Stomach (tissue), 8 donors: ENCODE measurements at regions not wholly inside any gene's neighbourhood (a gene's known extent, or its start where the extent isn't known, plus 50 kb on each side); places are given as distances from the start of the nearest gene placed in this dataset.
A peak's percentile ranks its signal among the peaks of the same experiment; 100 is the strongest.

Experiments used
- DNase-seq, 2 donors: peaks; one replicate each; pipeline versions ENCODE4 v3.0.0 to v3.0.0-alpha.2; 2013 to 2019
- H3K27ac ChIP-seq, 5 donors: fragments of 200-600 bp in 4 of 5; sonication (generic) in 4 of 5; one replicate each; pipeline ENCODE4 v1.5.1; 2013 to 2019; ENCODE audit warnings: mild to moderate bottlenecking in 1 of 5, moderate library complexity in 1 of 5
- H3K27me3 ChIP-seq, 3 donors: fragments of 200-600 bp; sonication (generic); one replicate each; pipeline ENCODE4 v1.5.1; 2017 to 2019; ENCODE audit warnings: mixed run types in 1 of 3
- H3K36me3 ChIP-seq, 4 donors: fragments of 200-600 bp; sonication (generic); 1 replicate in 3 of 4; 2 replicates in 1 of 4; pipeline ENCODE4 v1.5.1; 2016 to 2019
- H3K4me1 ChIP-seq, 4 donors: fragments of 200-600 bp; sonication (generic); one replicate each; pipeline ENCODE4 v1.5.1; 2016 to 2019
- H3K4me3 ChIP-seq, 4 donors: fragments of 200-600 bp; sonication (generic) in 3 of 4; one replicate each; pipeline ENCODE4 v1.5.1; 2016 to 2019; ENCODE audit warnings: mild to moderate bottlenecking in 1 of 4
- H3K9me3 ChIP-seq, 4 donors: fragments of 200-600 bp; sonication (generic); one replicate each; pipeline ENCODE4 v1.5.1; 2016 to 2019
- EP300 ChIP-seq: sonication (generic); formaldehyde crosslinking; IDR thresholded peaks from one replicate; pipeline ENCODE4 v1.6.1; 2017; ENCODE audit warnings: antibody characterized with exemption
- POLR2A ChIP-seq, 4 donors: fragments of 450-650 bp; IDR thresholded peaks; one replicate each; pipeline ENCODE4 v1.6.1; 2016; ENCODE audit warnings: antibody characterized with exemption in 4 of 4, control low read depth in 2 of 4, mild to moderate bottlenecking in 1 of 4, moderate library complexity in 1 of 4
- POLR2AphosphoS5 ChIP-seq, 3 donors: sonication (generic); formaldehyde crosslinking; IDR thresholded peaks; one replicate each; pipeline ENCODE4 v1.6.1; 2016; ENCODE audit warnings: antibody characterized with exemption in 3 of 3
- WGBS, 5 donors: extraction: QIAGEN DNeasy Blood & Tissue Kit in 3 of 5; methylation state at CpG; one replicate each; pipeline versions ENCODE4 v1.1.5 to v1.1.7; 2013 to 2018; 5-methylcytosine and 5-hydroxymethylcytosine counted together
- intact Hi-C: fragments of 100-400 bp; cut with DNase I; formaldehyde crosslinking; loops from one replicate; pipeline ENCODE4 v1.15.1; 2023; ENCODE audit warnings: low total_unique reads
- TF ChIP-seq, protein P1 (sequence below), 7 experiments: fragments of 450-650 bp in 4 of 7; fragments of 200-600 bp in 3 of 7; sonication (generic) in 3 of 7; IDR thresholded peaks; one replicate each; pipeline ENCODE4 v1.5.1; 2016 to 2019; ENCODE audit warnings: antibody characterized with exemption in 7 of 7, control low read depth in 2 of 7, mild to moderate bottlenecking in 1 of 7
- donor health status: healthy with polysubstance abuse.
- donor health status: Bipolar disorder and iron deficiency.
- donor health status: healthy.

DNA sequence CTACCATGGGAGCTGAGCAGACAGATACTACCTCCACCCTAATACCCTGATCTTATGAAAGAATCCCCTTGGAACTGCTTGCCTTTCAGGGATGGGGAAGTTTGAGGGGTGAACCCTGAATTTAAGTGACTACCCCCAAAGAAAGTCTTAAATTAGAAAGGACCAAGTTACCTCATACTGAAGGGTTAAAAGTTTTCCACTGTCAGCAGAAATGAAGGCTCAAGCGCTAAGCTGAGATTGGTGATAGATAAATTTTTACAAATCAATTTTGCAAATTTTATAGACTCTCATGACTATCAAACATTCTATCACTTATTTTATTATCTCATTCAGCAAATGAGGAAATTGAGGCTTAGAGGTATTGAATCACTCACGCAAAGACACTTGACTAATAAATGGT, 233.2 kb upstream of the THSD7B start:
- TF ChIP-seq EP300, result no peak
- no peak for TF ChIP-seq POLR2AphosphoS5 (IDR thresholded peaks at IDR 0.05)
- TF ChIP-seq, protein P1, sequence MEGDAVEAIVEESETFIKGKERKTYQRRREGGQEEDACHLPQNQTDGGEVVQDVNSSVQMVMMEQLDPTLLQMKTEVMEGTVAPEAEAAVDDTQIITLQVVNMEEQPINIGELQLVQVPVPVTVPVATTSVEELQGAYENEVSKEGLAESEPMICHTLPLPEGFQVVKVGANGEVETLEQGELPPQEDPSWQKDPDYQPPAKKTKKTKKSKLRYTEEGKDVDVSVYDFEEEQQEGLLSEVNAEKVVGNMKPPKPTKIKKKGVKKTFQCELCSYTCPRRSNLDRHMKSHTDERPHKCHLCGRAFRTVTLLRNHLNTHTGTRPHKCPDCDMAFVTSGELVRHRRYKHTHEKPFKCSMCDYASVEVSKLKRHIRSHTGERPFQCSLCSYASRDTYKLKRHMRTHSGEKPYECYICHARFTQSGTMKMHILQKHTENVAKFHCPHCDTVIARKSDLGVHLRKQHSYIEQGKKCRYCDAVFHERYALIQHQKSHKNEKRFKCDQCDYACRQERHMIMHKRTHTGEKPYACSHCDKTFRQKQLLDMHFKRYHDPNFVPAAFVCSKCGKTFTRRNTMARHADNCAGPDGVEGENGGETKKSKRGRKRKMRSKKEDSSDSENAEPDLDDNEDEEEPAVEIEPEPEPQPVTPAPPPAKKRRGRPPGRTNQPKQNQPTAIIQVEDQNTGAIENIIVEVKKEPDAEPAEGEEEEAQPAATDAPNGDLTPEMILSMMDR (IDR thresholded peaks at IDR 0.05), result no peak
- TF ChIP-seq POLR2A (IDR thresholded peaks at IDR 0.05), result no peak
- DNase-seq, result no peak
- Histone ChIP-seq H3K4me1 (no peaks in the 10 kb centered on the region), H3K9me3 (no peaks in the 10 kb centered on the region), H3K27me3 (no peaks in the 10 kb centered on the region), H3K36me3 (no peaks in the 10 kb centered on the region), H3K27ac (no peak overlapping the region), H3K4me3 (no peak overlapping the region)
- intact Hi-C loops, result no loop called here
- 90 to 92% (median 91%) methylated on average over 2 of the region's 2 CpGs for WGBS, 5 donors

GRCh38 chr2:136531731-136532130, 233.6 kb upstream of the THSD7B start:
- Histone ChIP-seq H3K27ac (no peak overlapping the region), H3K4me1 (no peaks in the 10 kb centered on the region), H3K27me3 (no peaks in the 10 kb centered on the region), H3K9me3 (no peaks in the 10 kb centered on the region), H3K36me3 (no peaks in the 10 kb centered on the region), H3K4me3 (no peak overlapping the region)
- intact Hi-C loops, result no loop called here
- 33 to 47% (median 42%) methylated on average over 2 of the region's 2 CpGs for WGBS, 5 donors
- TF ChIP-seq EP300 (no peak), POLR2AphosphoS5 (IDR thresholded peaks at IDR 0.05) (no peak)
- no peak for DNase-seq

GRCh38 chr2:136530146-136530545, 235.2 kb upstream of the THSD7B start:
- intact Hi-C loops, result no loop called here

GRCh38 chr2:136527560-136527959, 237.8 kb upstream of the THSD7B start:
- 9 to 16% (median 9%) methylated on average over 2 of the region's 2 CpGs for WGBS, 5 donors
- H3K27ac ChIP-seq, result no peak overlapping the region

More at GRCh38 chr2:136530146-136530545, 235.2 kb upstream of the THSD7B start:
- no peak for TF ChIP-seq EP300
- TF ChIP-seq POLR2A (IDR thresholded peaks at IDR 0.05), result no peak
- TF ChIP-seq POLR2AphosphoS5 (IDR thresholded peaks at IDR 0.05), result no peak
- TF ChIP-seq, protein P1 (IDR thresholded peaks at IDR 0.05), result no peak
- DNase-seq, result no peak
- Histone ChIP-seq H3K36me3 (no peaks in the 10 kb centered on the region), H3K4me1 (no peaks in the 10 kb centered on the region), H3K27me3 (no peaks in the 10 kb centered on the region), H3K27ac (no peak overlapping the region), H3K9me3 (no peaks in the 10 kb centered on the region), H3K4me3 (no peak overlapping the region)

DNA sequence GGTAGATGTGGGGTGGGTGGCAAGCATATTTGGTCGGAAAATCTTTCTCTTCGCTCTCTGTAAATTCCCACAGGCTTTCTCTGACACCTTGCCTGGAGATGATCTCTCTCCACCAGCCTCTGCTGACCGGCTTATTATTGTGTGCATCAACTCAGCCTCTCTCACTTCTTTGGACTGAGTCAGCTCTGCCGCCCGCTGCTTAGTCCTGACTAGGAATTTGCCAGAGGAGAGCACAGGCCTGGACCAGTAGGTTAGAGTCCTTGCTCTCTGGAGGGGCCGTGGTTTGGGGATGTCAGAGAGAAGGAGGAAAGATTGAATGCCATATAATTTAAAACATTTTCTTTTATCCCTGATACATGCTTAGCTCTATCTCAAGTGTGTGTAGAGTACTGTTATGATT, 242.6 kb upstream of the THSD7B start:
- no peak for DNase-seq
- no peaks in the 10 kb centered on the region for H3K9me3 ChIP-seq
- H3K4me3 ChIP-seq, result no peak overlapping the region
- H3K4me1 ChIP-seq, result no peaks in the 10 kb centered on the region
- H3K27me3 ChIP-seq, result no peaks in the 10 kb centered on the region
- H3K36me3 ChIP-seq, result no peaks in the 10 kb centered on the region
- TF ChIP-seq EP300 (no peak), POLR2AphosphoS5 (IDR thresholded peaks at IDR 0.05) (no peak), POLR2A (IDR thresholded peaks at IDR 0.05) (no peak)
- TF ChIP-seq, protein P1 (IDR thresholded peaks at IDR 0.05), result no peak
- no peak overlapping the region for H3K27ac ChIP-seq
- intact Hi-C loops, result no loop called here
- 82 to 87% (median 84%) methylated on average over 6 of the region's 6 CpGs for WGBS, 5 donors

More at GRCh38 chr2:136527560-136527959, 237.8 kb upstream of the THSD7B start:
- peak in 1 of 2 donors; percentile 67 for DNase-seq
- Histone ChIP-seq H3K4me1 (no peaks in the 10 kb centered on the region), H3K27me3 (no peaks in the 10 kb centered on the region), H3K9me3 (no peaks in the 10 kb centered on the region), H3K36me3 (no peaks in the 10 kb centered on the region), H3K4me3 (no peak overlapping the region)
- no peak for TF ChIP-seq POLR2AphosphoS5 (IDR thresholded peaks at IDR 0.05)
- intact Hi-C loops, result no loop called here
